Hepatocyte (in vitro differentiated cells): ENCODE measurements at regions not wholly inside any gene's neighbourhood (a gene's known extent, or its start where the extent isn't known, plus 50 kb on each side); places are given as distances from the start of the nearest gene placed in this dataset.

Experiments used
- DNase-seq: peaks from one replicate; pipeline ENCODE4 v3.0.0-alpha.2; 2016; ENCODE audit warnings: low spot score
- H2AFZ ChIP-seq: fragments of 200-600 bp; sonication (generic); 2 replicates; pipeline ENCODE4 v1.6.0; 2016; ENCODE audit warnings: antibody characterized with exemption, mild to moderate bottlenecking
- H3K27ac ChIP-seq: fragments of 200-600 bp; sonication (generic); 2 replicates; pipeline ENCODE4 v1.5.1; 2016; ENCODE audit warnings: mild to moderate bottlenecking
- H3K27me3 ChIP-seq: fragments of 200-600 bp; sonication (generic); 2 replicates; pipeline ENCODE4 v1.6.1; 2016
- H3K36me3 ChIP-seq: fragments of 200-600 bp; sonication (generic); replicated peaks from 2 replicates; pipeline ENCODE4 v1.5.1; 2016; ENCODE audit warnings: low read depth; ENCODE audit not compliant: insufficient read depth
- H3K4me1 ChIP-seq: fragments of 200-600 bp; sonication (generic); 2 replicates; pipeline ENCODE4 v1.5.1; 2016; ENCODE audit warnings: mild to moderate bottlenecking, moderate library complexity; ENCODE audit not compliant: insufficient read depth
- H3K4me2 ChIP-seq: fragments of 200-600 bp; sonication (generic); 2 replicates; pipeline ENCODE4 v1.6.0; 2016
- H3K4me3 ChIP-seq: fragments of 200-600 bp; sonication (generic); 2 replicates; pipeline ENCODE4 v1.5.1; 2016; ENCODE audit warnings: mild to moderate bottlenecking
- H3K79me2 ChIP-seq: fragments of 200-600 bp; sonication (generic); 2 replicates; pipeline ENCODE4 v1.6.0; 2017; ENCODE audit warnings: mild to moderate bottlenecking
- H3K9me2 ChIP-seq: fragments of 200-600 bp; sonication (generic); replicated peaks from 2 replicates; pipeline ENCODE4 v1.6.0; 2017; ENCODE audit warnings: mild to moderate bottlenecking; ENCODE audit not compliant: insufficient read depth
- H3K9me3 ChIP-seq: fragments of 200-600 bp; sonication (generic); 2 replicates; pipeline ENCODE4 v1.5.1; 2016; ENCODE audit warnings: low read depth, mild to moderate bottlenecking
- H4K20me1 ChIP-seq: fragments of 200-600 bp; sonication (generic); 2 replicates; pipeline ENCODE4 v1.6.0; 2016; ENCODE audit warnings: mild to moderate bottlenecking; ENCODE audit not compliant: insufficient read depth, poor library complexity, severe bottlenecking
- EZH2 ChIP-seq: fragments of 200-600 bp; sonication (generic); IDR thresholded peaks from 2 replicates; pipeline ENCODE4 v1.6.1; 2016; ENCODE audit warnings: antibody characterized with exemption, mild to moderate bottlenecking, borderline replicate concordance
- EZH2phosphoT487 ChIP-seq: fragments of 200-600 bp; sonication (generic); IDR thresholded peaks from one replicate; pipeline ENCODE4 v1.6.1; 2018; ENCODE audit warnings: antibody characterized with exemption, mild to moderate bottlenecking, low read depth, moderate library complexity; ENCODE audit not compliant: unreplicated experiment, severe bottlenecking
- WGBS: methylation state at CpG from one replicate; pipeline ENCODE4 v1.1.6; 2016; ENCODE audit warnings: low lambda C conversion rate; ENCODE audit errors: missing lambda C conversion rate; 5-methylcytosine and 5-hydroxymethylcytosine counted together
- TF ChIP-seq, protein P1 (sequence below): fragments of 200-600 bp; sonication (generic); IDR thresholded peaks from 2 replicates; pipeline ENCODE4 v1.5.1; 2016; ENCODE audit warnings: antibody characterized with exemption, mild to moderate bottlenecking; ENCODE audit not compliant: poor library complexity

DNA sequence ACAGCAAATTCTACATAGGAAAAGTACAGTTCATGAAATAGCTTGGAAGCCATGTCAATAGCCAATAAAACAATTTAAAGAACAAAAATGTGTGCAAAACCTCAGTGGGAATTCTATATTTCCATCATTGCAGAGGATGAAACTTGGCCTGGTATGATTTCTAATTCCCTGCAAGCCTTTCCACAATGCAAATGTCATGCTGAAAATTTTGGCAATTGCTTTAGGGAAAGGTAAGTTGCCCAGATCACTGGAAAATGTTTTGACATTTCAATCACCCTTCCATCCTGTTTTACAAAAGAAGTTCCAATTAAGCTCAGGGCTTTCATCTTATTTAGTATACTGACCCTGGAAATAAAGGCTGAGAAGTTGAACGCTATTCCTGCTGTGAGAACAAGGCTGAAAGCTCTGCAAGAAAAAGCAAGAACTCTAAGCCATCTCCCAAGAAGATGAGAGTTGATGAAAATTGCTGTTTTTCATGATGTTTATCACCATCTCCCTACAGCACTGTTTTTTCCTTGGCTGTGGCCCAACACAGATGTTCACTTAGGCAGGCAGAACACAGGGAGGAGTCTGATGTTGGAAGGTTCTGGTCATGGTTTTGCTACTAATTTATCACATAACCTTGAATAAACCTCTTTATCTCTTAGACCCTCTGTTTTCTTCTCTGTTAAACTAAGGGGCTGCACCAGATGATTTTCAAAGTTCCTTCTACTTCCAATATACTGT lies 263.7 kb downstream of the KCTD12 start:
- H3K4me1 ChIP-seq, result no peaks in the 10 kb centered on the region
- H4K20me1 ChIP-seq, result no peaks in the 10 kb centered on the region
- no peak for TF ChIP-seq EZH2phosphoT487
- TF ChIP-seq, protein P1, sequence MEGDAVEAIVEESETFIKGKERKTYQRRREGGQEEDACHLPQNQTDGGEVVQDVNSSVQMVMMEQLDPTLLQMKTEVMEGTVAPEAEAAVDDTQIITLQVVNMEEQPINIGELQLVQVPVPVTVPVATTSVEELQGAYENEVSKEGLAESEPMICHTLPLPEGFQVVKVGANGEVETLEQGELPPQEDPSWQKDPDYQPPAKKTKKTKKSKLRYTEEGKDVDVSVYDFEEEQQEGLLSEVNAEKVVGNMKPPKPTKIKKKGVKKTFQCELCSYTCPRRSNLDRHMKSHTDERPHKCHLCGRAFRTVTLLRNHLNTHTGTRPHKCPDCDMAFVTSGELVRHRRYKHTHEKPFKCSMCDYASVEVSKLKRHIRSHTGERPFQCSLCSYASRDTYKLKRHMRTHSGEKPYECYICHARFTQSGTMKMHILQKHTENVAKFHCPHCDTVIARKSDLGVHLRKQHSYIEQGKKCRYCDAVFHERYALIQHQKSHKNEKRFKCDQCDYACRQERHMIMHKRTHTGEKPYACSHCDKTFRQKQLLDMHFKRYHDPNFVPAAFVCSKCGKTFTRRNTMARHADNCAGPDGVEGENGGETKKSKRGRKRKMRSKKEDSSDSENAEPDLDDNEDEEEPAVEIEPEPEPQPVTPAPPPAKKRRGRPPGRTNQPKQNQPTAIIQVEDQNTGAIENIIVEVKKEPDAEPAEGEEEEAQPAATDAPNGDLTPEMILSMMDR, result no peak
- no peak for TF ChIP-seq EZH2
- H3K27ac ChIP-seq, result no peak overlapping the region
- H3K27me3 ChIP-seq, result peaks cover 3% of the 10 kb centered on the region
- no peaks in the 10 kb centered on the region for H3K36me3 ChIP-seq
- DNase-seq, result no peak
- H3K4me3 ChIP-seq, result no peak overlapping the region
- H3K79me2 ChIP-seq, result no peaks in the 10 kb centered on the region
- no peak overlapping the region for H2AFZ ChIP-seq
- WGBS, result 55% methylated on average over 1 of the region's 1 CpG
- H3K9me3 ChIP-seq, result no peaks in the 10 kb centered on the region
- no peaks in the 10 kb centered on the region for H3K9me2 ChIP-seq
- no peak overlapping the region for H3K4me2 ChIP-seq

DNA sequence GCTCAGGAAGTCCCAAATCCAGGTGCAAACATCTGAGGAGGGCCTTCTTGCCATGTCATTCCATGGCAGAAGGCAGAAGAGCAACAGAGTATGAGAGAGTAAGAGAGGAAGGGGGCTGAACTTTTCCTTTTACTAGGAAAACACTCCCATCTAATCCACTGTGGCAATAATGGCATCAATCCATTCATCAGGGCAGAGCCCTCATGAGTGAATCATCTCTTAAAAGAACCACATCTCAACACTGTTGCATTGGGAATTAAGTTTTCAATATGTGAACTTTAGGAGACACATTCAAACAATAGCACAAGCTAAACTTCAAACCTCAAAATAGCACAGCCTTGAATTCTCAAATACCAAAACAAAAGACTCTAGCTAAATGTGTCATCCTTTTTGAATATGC lies 264.5 kb downstream of the KCTD12 start:
- Histone ChIP-seq H2AFZ (no peak overlapping the region), H3K27me3 (peaks cover 3% of the 10 kb centered on the region), H3K4me3 (no peak overlapping the region), H3K36me3 (no peaks in the 10 kb centered on the region), H3K9me3 (no peaks in the 10 kb centered on the region), H3K27ac (no peak overlapping the region), H3K79me2 (no peaks in the 10 kb centered on the region), H3K4me2 (no peak overlapping the region), H3K4me1 (no peaks in the 10 kb centered on the region), H4K20me1 (no peaks in the 10 kb centered on the region), H3K9me2 (no peaks in the 10 kb centered on the region)
- DNase-seq, result no peak
- TF ChIP-seq, protein P1, result no peak
- TF ChIP-seq EZH2phosphoT487 (no peak), EZH2 (no peak)

DNA sequence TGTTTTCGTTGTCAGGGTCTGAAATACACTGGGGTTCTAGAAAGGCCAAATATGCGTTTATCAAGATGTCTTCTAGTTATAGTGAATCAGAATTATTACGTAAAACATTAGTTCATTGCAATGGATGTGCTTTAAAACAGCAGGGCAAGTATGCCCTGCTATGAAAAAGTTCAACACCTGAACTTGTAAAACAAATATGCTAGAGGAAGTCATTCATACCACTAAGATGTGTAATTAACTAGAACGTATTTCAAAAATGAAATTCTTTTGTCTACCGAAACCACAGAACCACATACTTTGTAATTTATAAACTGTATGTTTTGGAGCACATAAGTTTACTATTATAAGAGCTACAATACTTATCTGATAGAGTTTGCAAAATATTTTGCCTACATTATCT lies 266.2 kb downstream of the KCTD12 start:
- H3K9me2 ChIP-seq, result no peaks in the 10 kb centered on the region
- 75% methylated on average over 5 of the region's 5 CpGs for WGBS
- no peak overlapping the region for H2AFZ ChIP-seq
- peaks cover 3% of the 10 kb centered on the region for H3K27me3 ChIP-seq
- H3K4me1 ChIP-seq, result no peaks in the 10 kb centered on the region
- no peak overlapping the region for H3K4me2 ChIP-seq
- TF ChIP-seq, protein P1, result no peak
- TF ChIP-seq EZH2 (no peak), EZH2phosphoT487 (no peak)
- H3K4me3 ChIP-seq, result no peak overlapping the region
- H3K79me2 ChIP-seq, result no peaks in the 10 kb centered on the region
- no peaks in the 10 kb centered on the region for H3K36me3 ChIP-seq
- no peaks in the 10 kb centered on the region for H4K20me1 ChIP-seq
- DNase-seq, result no peak
- H3K27ac ChIP-seq, result no peak overlapping the region
- no peaks in the 10 kb centered on the region for H3K9me3 ChIP-seq

DNA sequence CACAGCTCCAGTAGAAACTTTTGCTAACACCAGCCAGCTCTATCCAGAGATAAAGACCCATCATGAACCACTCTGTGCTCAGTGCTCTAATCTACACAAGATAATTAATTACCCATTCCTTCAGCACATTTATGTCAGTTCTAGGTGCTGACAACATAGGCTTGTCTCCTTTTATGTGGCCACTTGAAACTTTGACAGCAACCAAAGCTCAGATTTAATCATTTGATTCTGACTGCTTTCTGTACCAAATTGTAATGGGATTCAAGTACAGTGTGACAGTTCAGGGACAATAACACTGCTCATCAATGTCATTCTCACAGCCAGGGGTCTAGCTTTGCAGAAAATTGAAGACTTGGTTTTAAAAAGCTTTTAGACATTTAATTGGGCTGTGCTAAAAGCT lies 266.6 kb downstream of the KCTD12 start:
- no peak overlapping the region for H2AFZ ChIP-seq
- no peak overlapping the region for H3K4me2 ChIP-seq
- H3K27me3 ChIP-seq, result peaks cover 3% of the 10 kb centered on the region
- no peaks in the 10 kb centered on the region for H3K79me2 ChIP-seq
- no peaks in the 10 kb centered on the region for H3K4me1 ChIP-seq
- no peaks in the 10 kb centered on the region for H4K20me1 ChIP-seq
- H3K9me2 ChIP-seq, result no peaks in the 10 kb centered on the region
- no peaks in the 10 kb centered on the region for H3K9me3 ChIP-seq
- H3K36me3 ChIP-seq, result no peaks in the 10 kb centered on the region
- TF ChIP-seq, protein P1, result no peak
- H3K4me3 ChIP-seq, result no peak overlapping the region
- H3K27ac ChIP-seq, result no peak overlapping the region
- no peak for DNase-seq
